ENCODE measurements at regions not wholly inside any gene's neighbourhood (a gene's known extent, or its start where the extent isn't known, plus 50 kb on each side); places are given as distances from the start of the nearest gene placed in this dataset.
A peak's percentile ranks its signal among the peaks of the same experiment; 100 is the strongest.

DNA sequence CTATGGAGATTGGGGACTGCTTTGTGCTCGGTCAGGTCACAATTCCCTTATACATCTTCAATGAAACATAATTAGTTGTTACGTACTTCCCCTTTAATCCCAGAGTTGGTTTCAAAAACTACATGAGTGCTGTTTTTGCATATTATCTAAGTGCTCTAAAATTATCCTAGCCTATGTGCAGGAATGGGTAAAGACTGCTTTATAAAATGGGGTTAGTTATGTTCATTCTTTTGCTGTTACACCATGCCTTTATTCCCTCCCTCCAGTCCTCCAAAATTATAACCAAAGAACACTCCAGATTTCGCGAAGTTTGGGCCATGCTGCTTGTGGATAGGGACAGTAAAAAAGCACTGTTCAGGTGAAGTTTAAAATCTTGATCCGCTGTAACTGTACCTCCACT lies 173.9 kb upstream of the SNX7 start:
- TF ChIP-seq, protein P1, sequence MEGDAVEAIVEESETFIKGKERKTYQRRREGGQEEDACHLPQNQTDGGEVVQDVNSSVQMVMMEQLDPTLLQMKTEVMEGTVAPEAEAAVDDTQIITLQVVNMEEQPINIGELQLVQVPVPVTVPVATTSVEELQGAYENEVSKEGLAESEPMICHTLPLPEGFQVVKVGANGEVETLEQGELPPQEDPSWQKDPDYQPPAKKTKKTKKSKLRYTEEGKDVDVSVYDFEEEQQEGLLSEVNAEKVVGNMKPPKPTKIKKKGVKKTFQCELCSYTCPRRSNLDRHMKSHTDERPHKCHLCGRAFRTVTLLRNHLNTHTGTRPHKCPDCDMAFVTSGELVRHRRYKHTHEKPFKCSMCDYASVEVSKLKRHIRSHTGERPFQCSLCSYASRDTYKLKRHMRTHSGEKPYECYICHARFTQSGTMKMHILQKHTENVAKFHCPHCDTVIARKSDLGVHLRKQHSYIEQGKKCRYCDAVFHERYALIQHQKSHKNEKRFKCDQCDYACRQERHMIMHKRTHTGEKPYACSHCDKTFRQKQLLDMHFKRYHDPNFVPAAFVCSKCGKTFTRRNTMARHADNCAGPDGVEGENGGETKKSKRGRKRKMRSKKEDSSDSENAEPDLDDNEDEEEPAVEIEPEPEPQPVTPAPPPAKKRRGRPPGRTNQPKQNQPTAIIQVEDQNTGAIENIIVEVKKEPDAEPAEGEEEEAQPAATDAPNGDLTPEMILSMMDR (conservative IDR thresholded peaks at IDR 0.05; ENCODE audit: low read depth, low read length) = no peak
- no peak for DNase-seq (ENCODE audit: low read depth)
- no peak overlapping the region for H3K4me3 ChIP-seq (ENCODE audit: low read depth, low read length)

DNA sequence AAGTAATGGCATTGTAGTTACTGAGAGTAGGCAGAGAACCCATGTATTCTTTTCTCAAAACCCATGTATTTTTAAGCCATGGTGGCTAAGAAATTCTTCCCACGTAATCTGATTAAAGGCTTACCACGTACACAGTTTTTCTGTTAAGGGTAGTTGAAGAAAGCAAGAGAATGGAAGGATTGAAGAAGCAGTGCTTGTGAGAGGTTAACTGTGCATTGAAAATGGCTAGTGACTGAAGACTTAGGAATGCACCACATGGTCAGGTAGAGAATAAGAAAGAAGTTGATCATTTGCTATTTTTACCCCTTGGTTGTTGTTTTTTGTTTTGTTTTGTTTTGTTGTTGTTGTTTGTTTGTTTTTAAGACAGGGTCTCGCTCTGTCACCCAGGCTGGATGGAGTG lies 178.9 kb upstream of the SNX7 start:
- no peak overlapping the region for H3K4me3 ChIP-seq (ENCODE audit: low read depth, low read length)
- TF ChIP-seq, protein P1 (conservative IDR thresholded peaks at IDR 0.05; ENCODE audit: low read depth, low read length) = no peak
- DNase-seq (ENCODE audit: low read depth) = peak; percentile 10

DNA sequence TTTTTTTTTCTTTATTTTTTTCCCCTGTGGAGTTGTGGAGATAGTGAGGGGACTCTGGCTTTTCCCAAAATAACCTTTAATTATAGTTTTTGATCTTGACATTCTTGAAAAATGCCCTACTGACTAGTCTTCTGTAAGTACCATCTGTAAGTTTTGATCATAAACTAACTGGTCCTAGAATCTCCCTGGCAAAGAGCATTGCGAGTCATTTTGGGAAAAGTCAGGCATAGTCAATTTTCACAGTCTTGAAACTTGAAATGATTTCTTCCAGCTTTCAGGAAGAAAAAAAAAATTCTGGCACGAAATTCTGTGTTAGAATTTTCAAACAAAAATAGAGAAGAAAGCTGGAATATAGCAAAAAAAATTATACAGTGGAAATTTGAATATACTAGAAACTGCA lies 181.2 kb upstream of the SNX7 start:
- H3K4me3 ChIP-seq (ENCODE audit: low read depth, low read length) = no peak overlapping the region
- TF ChIP-seq, protein P1 (conservative IDR thresholded peaks at IDR 0.05; ENCODE audit: low read depth, low read length) = no peak
- no peak for DNase-seq (ENCODE audit: low read depth)

DNA sequence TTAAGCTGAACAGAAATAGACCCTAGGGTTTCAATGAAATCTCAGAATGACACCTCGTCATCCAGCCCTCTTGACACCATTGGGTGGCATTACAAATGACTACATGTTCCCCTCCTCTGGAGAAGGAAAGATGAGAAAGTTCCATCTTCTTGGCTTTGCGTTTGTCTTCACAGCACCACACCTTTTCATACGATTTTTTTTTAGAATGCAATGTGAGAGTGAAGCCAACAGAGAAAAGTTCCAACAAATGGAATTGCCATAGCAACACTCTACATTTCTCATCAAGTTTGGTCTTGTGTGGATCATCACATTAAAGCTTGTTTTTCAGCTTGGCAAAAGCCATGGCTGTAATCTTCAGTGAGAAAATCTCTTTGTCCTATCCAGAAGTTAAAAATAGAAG lies 183.4 kb upstream of the SNX7 start:
- TF ChIP-seq, protein P1 (conservative IDR thresholded peaks at IDR 0.05; ENCODE audit: low read depth, low read length) = no peak
- no peak overlapping the region for H3K4me3 ChIP-seq (ENCODE audit: low read depth, low read length)
- DNase-seq (ENCODE audit: low read depth) = no peak

DNA sequence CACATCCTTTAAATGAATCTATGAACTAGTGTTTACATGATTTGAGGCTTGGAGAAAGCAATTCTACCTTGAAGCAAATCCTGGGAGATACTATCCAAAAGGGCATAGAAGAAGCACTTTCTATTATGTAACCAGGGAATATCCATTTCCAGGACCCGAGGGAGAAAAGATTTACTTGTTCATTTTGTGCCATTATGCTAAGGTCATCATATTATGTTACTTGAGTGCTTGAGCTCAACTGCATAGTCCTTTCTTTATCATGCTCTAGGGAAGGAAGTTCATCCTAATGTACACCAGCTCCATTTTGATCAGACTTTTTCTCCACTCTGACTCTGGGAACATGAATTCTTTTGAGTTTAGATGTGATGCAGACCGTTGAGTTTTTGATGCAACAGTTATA lies 188.6 kb upstream of the SNX7 start:
- TF ChIP-seq, protein P1 (conservative IDR thresholded peaks at IDR 0.05; ENCODE audit: low read depth, low read length) = no peak
- DNase-seq (ENCODE audit: low read depth) = no peak

DNA sequence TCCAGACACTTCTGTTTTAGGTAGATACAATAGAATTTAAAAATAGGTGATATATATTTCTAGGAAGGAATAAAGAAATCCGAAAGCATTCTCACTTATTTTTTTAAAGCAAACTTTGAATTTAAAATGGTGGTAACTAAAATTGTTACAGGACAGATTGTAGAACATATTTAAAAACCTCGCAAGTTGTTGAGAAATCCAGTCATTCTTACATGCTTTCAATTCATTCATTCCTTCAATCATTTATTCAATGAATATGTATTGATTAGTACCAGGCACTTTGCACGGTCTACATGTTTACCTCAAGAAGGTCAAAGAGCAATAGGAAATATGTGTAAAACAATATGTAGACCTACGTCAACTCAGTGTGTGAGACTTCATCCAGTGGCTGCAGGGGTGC lies 189.9 kb upstream of the SNX7 start:
- TF ChIP-seq, protein P1 (conservative IDR thresholded peaks at IDR 0.05; ENCODE audit: low read depth, low read length) = no peak

More for the DNA sequence above, 188.6 kb upstream of the SNX7 start:
- no peak overlapping the region for H3K4me3 ChIP-seq (ENCODE audit: low read depth, low read length)

DNA sequence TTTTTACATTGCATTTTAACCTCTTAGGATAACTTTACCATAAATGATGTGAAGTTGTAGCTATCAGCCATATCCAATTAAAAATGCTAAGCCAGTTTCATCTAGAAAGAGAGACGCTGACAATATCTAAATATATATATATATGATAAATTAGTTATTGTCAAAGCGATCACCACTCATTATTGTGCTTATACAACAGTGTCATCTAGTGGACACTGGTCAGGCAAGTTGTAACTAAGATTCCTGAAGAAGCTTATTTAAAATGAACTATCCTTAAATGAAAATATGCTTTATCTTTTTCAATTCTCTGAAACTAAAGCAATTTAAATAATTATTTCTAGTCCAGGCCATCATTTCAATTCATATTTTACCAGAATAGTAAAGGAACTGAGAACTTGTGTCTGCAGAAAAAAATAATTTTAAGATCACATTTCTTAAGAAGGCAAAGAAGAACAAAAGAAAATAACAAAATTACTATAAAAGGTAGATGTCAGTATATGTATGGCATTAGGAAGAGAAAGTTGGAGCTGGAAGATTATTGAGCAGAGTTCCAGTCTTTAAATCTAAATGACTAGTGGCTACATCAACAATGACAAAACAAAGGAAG lies 193.3 kb upstream of the SNX7 start:
- DNase-seq (ENCODE audit: low read depth) = peak; percentile 9
- TF ChIP-seq, protein P1 (conservative IDR thresholded peaks at IDR 0.05; ENCODE audit: low read depth, low read length) = peak; percentile 92
- no peak overlapping the region for H3K4me3 ChIP-seq (ENCODE audit: low read depth, low read length)

More for the DNA sequence above, 189.9 kb upstream of the SNX7 start:
- H3K4me3 ChIP-seq (ENCODE audit: low read depth, low read length) = no peak overlapping the region
- no peak for DNase-seq (ENCODE audit: low read depth)

Measured in epithelial cell of proximal tubule (primary cell).